ENCODE measurements at regions not wholly inside any gene's neighbourhood (a gene's known extent, or its start where the extent isn't known, plus 50 kb on each side); places are given as distances from the start of the nearest gene placed in this dataset.
"Not testable (repeated sequence)": the region's sequence is repeated elsewhere in the genome, so short reads cannot be mapped to it uniquely, and the experiment has no call there.

DNA sequence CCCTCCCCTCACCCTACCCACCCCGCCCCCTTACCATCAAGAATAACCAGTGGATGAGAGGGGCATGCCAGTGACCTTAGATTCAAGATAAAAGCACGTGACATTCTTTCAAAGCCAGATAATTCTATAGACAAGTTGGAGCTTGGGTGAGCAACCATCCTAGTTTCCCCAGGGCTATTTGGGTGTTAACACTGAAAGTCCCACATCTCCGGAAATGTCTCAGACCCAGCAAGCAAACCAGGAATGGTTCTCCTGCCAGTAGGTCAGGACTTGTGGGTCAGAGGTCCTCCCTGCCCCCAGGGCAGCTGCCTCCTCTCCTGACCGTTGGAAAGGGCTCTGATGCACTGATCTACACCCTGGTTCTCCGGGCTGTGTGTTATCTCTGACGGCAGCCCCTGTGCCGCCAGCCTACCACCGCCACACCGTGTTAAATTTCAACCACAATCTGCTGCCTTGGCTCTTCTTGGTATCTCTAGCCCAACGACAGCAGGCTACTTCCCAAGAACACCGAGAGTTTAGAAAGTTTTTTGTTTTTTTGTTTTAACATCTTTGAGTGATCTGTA, 287.0 kb downstream of the BCL2L11 start:
- not testable (repeated sequence) for DNase-seq

DNA sequence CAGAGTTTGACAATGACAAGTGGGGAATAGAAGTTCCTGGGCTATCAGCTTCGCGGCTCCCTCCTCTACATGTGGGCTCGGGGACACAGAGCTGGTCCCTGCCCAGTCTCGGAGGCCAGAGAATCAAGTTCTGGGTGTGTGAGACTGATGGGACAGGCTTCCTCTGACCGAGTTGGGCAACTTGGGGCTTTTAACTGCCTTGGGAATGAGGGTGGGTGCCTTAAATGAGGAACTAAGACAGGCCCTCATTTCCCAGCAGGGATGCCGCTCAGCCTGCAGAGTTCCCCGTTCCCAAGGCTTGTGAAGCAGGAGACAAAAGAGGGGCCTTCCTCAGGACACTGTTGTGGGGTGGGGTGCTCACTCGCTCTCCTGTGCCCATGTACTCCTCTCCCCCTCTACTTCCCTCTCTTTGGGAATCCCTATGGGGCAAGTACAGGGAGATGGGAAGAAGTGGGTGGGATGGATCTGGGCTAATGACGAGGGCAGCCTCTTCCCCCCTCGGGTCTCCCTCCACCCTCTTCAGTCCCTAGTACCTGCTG, 290.2 kb downstream of the BCL2L11 start:
- not testable (repeated sequence) for DNase-seq

GRCh38 chr2:111411867-111412681, 291.4 kb downstream of the BCL2L11 start:
- not testable (repeated sequence) for DNase-seq

- not testable (repeated sequence) for DNase-seq
Measured at GRCh38 chr2:111412841-111413650, 292.3 kb downstream of the BCL2L11 start.

- DNase-seq: not testable (repeated sequence)
Measured at GRCh38 chr2:111413950-111414349, 293.2 kb downstream of the BCL2L11 start.

GRCh38 chr2:111415765-111416743, 295.3 kb downstream of the BCL2L11 start:
- DNase-seq: not testable (repeated sequence)

DNA sequence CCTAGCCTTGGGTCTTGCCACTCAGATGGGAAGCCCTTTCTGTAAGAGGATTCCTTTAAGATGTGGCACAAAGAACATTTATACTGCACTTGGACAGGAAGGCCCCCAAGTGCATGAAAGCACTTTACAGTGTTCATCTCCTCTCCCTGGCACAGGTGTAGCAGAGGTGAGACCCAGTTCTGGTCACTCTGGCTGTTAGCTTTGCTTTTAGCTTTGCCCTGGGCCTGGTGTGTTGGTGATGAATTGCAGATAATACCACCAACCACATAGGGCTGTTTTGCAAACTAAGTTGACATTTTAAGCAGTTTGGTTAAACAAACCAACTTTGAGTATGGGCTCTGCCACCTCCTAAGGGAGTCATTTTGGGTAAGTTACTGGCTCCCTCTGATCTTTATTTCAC, 296.3 kb downstream of the BCL2L11 start:
- DNase-seq: not testable (repeated sequence)

- not testable (repeated sequence) for DNase-seq
Measured at GRCh38 chr2:111418091-111418875, 297.6 kb downstream of the BCL2L11 start.

DNA sequence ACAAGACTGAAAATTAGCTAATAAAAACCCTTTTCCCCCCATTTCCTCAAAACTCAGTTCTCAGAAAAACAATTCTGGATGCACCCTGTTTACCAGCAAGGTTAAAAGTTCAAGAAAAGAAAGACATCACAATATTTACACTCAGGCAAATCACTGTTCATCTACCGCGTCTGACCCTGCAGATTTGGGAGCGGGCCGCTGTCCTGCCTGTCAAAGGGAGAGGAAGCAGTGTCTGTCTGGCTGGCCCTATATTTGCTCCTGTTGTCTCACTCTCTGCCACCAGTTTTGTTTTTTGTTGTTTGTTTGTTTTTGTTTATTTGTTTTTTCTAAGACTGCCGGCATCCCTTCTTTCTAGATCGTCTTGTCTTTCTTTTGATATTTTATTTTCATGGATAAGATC, 299.4 kb downstream of the BCL2L11 start:
- DNase-seq: not testable (repeated sequence)

- not testable (repeated sequence) for DNase-seq
Measured at GRCh38 chr2:111420835-111421234, 300.1 kb downstream of the BCL2L11 start.

- DNase-seq: not testable (repeated sequence)
Measured at GRCh38 chr2:111421949-111422348, 301.2 kb downstream of the BCL2L11 start.

DNA sequence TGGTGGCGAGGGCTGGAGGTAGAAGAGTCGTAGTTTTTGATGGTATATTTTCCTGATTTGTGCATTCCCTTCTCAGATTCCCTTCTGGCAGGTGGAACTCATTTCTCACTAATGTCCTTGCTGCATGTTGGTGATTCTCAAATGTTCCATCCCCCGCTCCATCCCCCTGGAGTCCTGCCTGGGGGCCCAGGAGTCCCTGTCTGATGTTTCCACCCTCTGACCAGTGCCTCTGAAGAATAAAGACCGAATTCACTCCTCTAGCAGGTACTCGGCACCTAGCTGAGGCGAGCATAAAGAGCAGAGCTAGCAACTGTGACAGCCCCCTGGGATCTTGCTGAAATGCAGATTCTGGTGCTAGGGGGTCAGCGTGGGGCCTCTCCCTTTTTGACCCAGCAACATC, 301.8 kb downstream of the BCL2L11 start:
- not testable (repeated sequence) for DNase-seq

DNA sequence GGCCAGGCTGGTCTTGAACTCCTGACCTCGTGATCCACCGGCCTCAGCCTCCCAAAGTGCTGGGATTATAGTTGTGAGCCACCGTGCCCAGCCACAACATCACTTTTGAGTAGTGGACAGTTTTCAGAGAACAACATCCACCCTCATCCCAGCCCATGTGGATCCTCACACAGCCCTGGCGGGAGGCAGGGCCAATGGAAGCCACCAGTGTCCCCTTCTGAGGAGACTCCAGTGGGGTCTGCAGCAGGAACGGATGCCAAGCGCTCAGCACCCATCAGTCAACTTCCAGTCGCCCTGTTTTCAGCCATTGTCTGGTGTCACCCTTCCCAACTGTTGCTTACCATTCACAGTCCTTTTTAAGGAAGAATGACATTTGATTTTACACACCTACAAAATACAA, 302.5 kb downstream of the BCL2L11 start:
- DNase-seq: not testable (repeated sequence)

- DNase-seq: not testable (repeated sequence)
Measured at GRCh38 chr2:111424176-111424575, 303.5 kb downstream of the BCL2L11 start.

DNA sequence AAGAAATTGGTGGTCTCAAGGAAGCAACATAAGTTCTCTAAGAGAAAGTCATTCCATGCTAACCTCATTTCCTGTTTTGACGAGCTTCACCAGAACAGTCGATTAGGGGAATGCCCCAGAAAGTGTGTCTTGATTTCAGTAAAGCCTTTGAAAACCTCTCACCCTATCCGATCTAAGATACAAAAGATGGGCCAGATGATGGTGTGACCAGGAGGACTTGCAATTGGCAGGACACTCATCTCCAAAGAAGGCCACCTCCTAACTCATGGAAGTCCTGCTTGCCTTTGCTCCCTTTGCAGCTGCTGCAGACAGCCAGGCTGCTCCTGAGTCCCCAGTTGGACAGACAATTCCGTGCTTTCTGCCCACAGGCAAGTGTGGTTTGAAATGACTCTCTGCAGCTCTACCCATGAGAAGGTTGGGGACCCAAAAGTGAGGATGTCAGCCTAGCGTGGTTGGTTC, 304.2 kb downstream of the BCL2L11 start:
- DNase-seq: peak; percentile 66

- DNase-seq: peak; percentile 32
Measured at GRCh38 chr2:111425789-111426201, 305.1 kb downstream of the BCL2L11 start.

DNA sequence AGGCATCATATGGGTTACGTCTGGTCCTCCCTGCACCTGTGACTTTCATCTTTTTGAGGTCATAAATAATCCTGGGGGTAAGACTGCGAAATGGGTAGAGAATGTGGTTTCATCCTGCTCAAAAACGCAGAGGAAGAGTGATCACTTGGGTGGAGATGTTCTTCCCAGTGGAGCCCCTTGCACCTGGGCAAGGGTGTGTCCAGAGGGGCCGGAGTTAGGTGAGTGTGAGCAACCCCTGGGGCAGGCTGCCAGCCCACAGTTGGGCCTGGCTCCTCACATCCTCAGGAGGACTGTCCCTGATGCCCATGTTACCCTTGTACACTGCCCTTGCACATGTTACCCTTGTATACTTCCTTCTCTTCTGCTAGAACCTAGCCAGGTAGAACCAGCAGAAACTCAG, 306.6 kb downstream of the BCL2L11 start:
- not testable (repeated sequence) for DNase-seq

DNA sequence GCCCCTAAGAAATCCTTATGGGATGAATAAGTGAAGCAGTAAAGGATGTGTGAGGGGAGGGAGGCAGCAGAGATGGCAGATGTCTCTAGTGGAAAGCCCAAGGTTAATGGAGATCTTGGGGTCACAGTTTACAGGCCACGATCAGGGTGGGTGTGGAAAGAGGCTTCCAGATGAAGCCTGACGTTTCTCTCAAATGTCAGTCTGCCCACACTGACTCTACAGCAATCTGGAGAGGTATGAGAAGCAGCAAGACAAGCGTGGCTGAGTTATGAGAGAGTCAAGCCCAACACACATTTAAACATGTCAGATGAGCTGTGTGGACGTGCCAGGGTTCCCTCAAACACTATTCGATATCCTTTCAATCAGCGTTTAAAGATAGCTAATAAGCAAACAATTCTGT, 308.2 kb downstream of the BCL2L11 start:
- not testable (repeated sequence) for DNase-seq

- not testable (repeated sequence) for DNase-seq
Measured at GRCh38 chr2:111429353-111429752, 308.6 kb downstream of the BCL2L11 start.

- DNase-seq: not testable (repeated sequence)
Measured at GRCh38 chr2:111430817-111431661, 310.3 kb downstream of the BCL2L11 start.
